GM18502 (cell line): ENCODE measurements at regions not wholly inside any gene's neighbourhood (a gene's known extent, or its start where the extent isn't known, plus 50 kb on each side); places are given as distances from the start of the nearest gene placed in this dataset.
"Not testable (repeated sequence)": the region's sequence is repeated elsewhere in the genome, so short reads cannot be mapped to it uniquely, and the experiment has no call there.

Experiments
- ATAC-seq: cut with Tn5 transposase; IDR thresholded peaks from one replicate; pipeline ENCODE4 v1.9.1; 2021; ENCODE audit warnings: mild to moderate bottlenecking; ENCODE audit not compliant: unreplicated experiment, poor library complexity

- ATAC-seq, result no peak
These were observed 187.8 kb upstream of the COL3A1 start for GRCh38 chr2:188786368-188786841.

DNA sequence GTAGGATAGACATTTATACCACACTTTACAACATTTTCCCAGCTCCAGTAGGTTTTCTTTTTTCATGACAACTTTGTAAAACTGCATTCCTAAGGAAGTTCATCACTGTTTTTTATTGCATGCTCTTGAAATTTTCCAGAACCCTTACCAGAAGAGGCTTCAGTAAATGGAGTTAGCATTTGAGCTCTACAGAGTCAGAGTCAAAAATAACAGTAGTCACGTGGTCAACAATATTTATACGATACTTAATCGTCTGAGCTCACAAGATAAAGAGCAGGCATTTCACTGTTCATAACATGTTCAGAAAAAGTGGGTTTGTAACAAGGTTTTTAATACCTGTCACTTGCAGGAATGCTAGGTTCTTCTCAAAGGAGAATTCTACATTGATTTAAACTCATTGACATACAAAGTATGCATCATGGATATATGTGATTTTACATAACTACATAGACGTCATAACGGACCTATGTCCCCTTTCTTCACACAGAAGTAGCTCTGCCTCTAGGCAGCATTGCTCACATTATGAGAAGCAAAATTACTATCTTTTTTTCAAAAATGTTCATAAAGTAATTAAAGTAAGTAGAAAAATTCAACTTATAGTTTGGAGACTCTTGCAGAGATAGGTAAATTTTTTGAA, 187.0 kb upstream of the COL3A1 start:
- ATAC-seq, result no peak

DNA sequence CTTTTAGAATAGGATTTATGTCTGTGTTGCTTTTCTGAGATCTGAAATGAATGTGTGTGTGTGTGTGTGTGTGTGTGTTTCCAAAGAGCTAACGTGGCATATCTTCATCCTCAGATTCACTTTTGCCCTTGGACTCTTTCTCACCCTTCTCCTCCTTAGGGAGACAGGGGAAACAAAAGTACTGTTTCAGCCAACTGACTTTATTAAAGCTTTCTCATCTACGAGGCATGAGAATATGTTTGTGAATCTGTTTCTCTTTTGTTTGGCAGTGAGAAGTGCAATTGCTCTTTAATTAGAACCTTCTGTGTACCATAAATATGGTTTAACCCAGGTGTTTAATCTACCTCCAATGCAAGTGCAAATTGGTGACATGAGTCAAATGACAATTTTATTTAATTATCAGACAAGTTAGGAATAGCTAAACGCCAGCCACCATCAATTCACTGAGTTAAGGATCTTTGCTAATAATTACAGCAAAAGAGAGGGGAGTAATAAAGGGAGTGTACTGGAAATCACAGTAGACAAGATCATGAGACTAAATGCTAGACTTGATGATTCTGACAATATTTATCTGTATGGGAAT, 186.4 kb upstream of the COL3A1 start:
- no peak for ATAC-seq

- no peak for ATAC-seq
These were observed 185.6 kb upstream of the COL3A1 start for GRCh38 chr2:188788621-188789020.

GRCh38 chr2:188789951-188790350, 184.2 kb upstream of the COL3A1 start:
- no peak for ATAC-seq

- not testable (repeated sequence) for ATAC-seq
These were observed 179.7 kb upstream of the COL3A1 start for GRCh38 chr2:188794453-188794852.

DNA sequence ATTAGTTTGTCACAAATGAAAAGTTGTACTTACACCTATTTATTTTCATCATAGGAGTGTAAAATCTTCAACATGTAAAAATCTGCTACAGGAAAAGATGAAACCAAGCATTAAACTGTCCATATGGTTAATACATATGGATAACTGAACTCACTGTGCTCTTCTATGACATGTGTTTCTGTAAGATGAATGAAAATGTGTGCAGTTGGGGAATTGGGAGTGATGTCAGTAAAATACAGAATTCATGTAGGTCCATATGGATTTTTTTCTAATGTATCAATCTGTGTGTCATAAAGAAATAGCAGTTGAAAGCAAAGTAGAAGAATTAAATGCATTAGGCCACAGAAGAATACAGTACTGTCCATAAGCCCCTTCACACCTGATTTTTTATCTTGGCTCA, 178.4 kb upstream of the COL3A1 start:
- ATAC-seq, result no peak

- no peak for ATAC-seq
These were observed 176.8 kb upstream of the COL3A1 start for GRCh38 chr2:188797371-188797770.

DNA sequence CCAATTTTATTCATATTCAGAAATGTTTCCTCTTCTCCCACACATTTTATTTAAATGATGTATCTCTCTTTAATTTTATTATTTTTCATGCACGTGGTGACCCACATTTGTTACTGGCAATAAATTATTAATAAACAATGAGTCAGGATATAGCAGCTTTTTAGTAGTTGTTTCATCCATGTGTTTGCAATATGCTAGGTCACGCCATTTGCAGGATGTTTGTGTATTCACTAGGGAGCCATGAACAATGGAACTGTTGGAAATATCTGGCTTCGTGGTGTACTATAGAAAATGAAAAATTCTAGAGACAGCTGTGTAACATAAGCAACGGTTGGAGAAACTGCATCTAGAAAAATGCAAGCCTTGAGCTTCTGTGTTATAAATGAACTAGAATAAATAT, 176.0 kb upstream of the COL3A1 start:
- no peak for ATAC-seq

- ATAC-seq, result no peak
These were observed 169.0 kb upstream of the COL3A1 start for GRCh38 chr2:188805219-188805618.

GRCh38 chr2:188808947-188809355, 165.2 kb upstream of the COL3A1 start:
- ATAC-seq, result no peak

- ATAC-seq, result no peak
These were observed 163.6 kb upstream of the COL3A1 start for GRCh38 chr2:188810586-188810985.

DNA sequence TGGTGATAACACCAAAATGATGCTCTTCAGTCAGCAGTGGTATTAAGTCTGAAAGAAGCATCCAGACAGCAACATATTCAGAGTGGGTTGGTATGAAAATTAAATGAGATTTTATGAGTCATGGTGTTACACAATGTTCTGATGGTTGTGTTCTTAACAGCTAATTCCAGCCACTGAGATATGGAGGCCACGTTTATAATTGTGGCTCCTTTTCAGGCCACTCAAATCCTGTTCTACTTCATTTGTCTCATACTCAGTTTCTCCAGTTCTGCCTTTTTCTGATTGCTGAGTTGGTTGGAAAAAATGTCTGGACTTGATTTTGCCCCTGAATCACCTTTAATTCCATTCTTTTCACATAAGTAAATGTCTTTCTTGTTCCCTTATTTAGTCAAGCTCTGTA, 162.7 kb upstream of the COL3A1 start:
- no peak for ATAC-seq

- ATAC-seq, result no peak
These were observed 160.9 kb upstream of the COL3A1 start for GRCh38 chr2:188813315-188813714.

- ATAC-seq, result no peak
These were observed 160.3 kb upstream of the COL3A1 start for GRCh38 chr2:188813857-188814256.

DNA sequence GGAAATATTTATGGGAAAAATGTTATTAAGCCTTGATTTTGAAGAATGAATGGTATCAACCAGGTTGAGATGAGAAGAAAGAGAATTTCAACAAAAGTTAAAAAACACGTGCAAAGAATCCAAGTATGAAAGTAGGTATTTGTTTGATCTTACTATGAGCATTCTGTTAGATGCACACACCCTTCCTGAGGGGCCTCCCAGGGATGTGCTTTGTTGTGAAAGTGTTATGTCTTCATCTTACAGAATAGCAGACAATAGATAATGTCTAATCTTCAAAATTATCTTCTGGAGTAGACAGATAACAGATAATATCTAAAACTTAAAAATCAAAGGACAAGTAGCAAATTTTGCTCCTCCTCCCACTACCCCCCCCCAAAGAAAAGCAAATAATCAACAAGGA, 155.2 kb upstream of the COL3A1 start:
- no peak for ATAC-seq

DNA sequence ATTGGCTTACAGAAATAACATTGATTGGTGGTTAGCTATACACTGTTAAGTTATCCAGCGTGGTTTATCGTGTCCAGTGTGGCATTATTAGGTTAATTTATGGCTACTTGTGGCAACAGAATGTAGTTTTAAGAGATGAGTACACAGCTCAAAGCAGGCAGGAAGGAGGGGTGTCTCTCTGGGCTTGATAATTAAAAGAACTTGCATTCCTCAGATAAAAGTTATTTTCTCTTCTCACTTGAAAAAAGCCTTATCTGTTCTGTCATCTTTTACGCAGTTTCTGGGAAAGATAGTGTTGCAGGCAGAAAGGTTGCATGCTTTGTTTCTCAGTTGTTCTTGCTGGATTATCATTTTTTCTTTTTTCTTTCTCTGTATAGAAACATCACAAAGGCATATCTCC, 154.4 kb upstream of the COL3A1 start:
- no peak for ATAC-seq

GRCh38 chr2:188820576-188820975, 153.6 kb upstream of the COL3A1 start:
- no peak for ATAC-seq

- no peak for ATAC-seq
These were observed 150.0 kb upstream of the COL3A1 start for GRCh38 chr2:188824125-188824524.

DNA sequence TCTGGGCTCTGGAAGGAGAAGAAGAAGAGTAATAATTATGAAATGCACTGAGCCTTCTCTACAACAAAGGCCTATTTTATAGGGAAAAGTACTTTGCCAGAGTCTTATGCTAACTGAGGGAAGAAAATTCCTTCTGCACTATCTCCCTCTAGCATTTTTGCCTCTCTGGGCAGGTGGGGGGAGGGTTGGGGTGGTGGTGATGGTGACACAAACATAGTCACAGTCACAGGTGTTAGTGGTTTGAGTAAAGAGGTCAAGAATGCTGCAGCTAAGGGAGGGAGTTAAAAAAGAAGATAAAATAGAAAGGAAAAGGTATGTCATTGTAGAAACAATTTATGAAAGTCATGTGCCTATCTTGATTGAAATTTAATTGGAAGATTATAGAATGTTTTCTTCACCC, 140.8 kb upstream of the COL3A1 start:
- no peak for ATAC-seq

DNA sequence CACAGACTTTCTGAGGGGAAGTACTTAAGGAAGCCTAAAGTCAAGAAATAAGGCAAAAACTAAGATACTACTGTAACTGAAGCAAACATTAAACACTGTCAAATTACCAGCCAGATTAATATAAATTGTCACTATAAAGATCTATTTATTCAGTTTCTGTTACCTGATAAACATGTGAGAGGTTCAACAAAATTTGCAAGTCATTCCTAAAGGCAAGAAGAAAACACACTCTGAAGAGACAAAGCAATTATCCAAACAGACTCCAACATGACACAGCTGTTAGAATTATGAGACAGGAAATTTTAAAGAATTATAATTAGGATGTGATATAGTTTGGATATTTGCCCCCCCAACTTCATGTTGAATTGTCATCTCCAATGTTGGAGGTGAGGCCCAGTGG, 140.4 kb upstream of the COL3A1 start:
- ATAC-seq, result no peak

DNA sequence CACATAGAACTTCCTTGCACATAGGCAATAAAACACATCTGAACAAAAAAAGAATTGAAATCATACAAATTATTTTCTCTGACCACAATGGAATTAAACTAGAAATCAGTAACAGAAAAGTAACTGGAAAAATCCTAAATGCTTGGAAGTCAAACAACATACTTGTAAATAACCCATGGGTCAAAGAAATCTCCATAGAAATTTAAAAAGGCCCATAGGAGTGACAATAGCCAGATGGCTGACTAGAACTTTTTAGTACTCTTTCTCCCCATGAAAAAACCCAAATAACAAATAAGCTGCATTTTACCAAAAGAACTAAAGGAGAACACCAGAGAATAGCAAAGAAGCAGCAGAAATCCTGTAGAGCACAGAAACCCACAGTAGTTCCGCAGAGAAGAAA, 139.2 kb upstream of the COL3A1 start:
- no peak for ATAC-seq
